ENCODE measurements at regions not wholly inside any gene's neighbourhood (a gene's known extent, or its start where the extent isn't known, plus 50 kb on each side); places are given as distances from the start of the nearest gene placed in this dataset.
A peak's percentile ranks its signal among the peaks of the same experiment; 100 is the strongest.

- in situ Hi-C loops (cut with HindIII; ENCODE audit: low pct_ligation_motif_present, low sequenced_read_pairs), result no loop called here
- no peaks in the 10 kb centered on the region for H3K27me3 ChIP-seq (replicated peaks)
- no peak for TF ChIP-seq CTCF (IDR thresholded peaks at IDR 0.05; ENCODE audit: low read depth, low read length, missing control alignments)
- H3K4me3 ChIP-seq (ENCODE audit: low read depth, low read length), result no peak overlapping the region
- peak; percentile 90 for DNase-seq
- H3K36me3 ChIP-seq (replicated peaks), result no peaks in the 10 kb centered on the region
- peak overlapping the region; percentile 53 for H3K27ac ChIP-seq
These were observed 79.5 kb upstream of the SVIL start for GRCh38 chr10:29714096-29714874.

GRCh38 chr10:29713450-29713849 lies 78.7 kb upstream of the SVIL start:
- H3K27ac ChIP-seq, result no peak overlapping the region

GRCh38 chr10:29712108-29712507 lies 77.3 kb upstream of the SVIL start:
- no peak for TF ChIP-seq CTCF (IDR thresholded peaks at IDR 0.05; ENCODE audit: low read depth, low read length, missing control alignments)
- H3K27me3 ChIP-seq (replicated peaks), result no peaks in the 10 kb centered on the region
- no peak overlapping the region for H3K27ac ChIP-seq
- no peak for DNase-seq
- no peaks in the 10 kb centered on the region for H3K36me3 ChIP-seq (replicated peaks)
- no peak overlapping the region for H3K4me3 ChIP-seq (ENCODE audit: low read depth, low read length)
- in situ Hi-C loops (cut with HindIII; ENCODE audit: low pct_ligation_motif_present, low sequenced_read_pairs), result no loop called here

More at GRCh38 chr10:29713450-29713849, 78.7 kb upstream of the SVIL start:
- in situ Hi-C loops (cut with HindIII; ENCODE audit: low pct_ligation_motif_present, low sequenced_read_pairs), result no loop called here
- DNase-seq, result no peak
- H3K27me3 ChIP-seq (replicated peaks), result no peaks in the 10 kb centered on the region
- no peak overlapping the region for H3K4me3 ChIP-seq (ENCODE audit: low read depth, low read length)
- no peak for TF ChIP-seq CTCF (IDR thresholded peaks at IDR 0.05; ENCODE audit: low read depth, low read length, missing control alignments)
- no peaks in the 10 kb centered on the region for H3K36me3 ChIP-seq (replicated peaks)

GRCh38 chr10:29710128-29710527 lies 75.4 kb upstream of the SVIL start:
- in situ Hi-C loops (cut with HindIII; ENCODE audit: low pct_ligation_motif_present, low sequenced_read_pairs), result no loop called here
- no peak overlapping the region for H3K4me3 ChIP-seq (ENCODE audit: low read depth, low read length)
- H3K27ac ChIP-seq, result no peak overlapping the region
- DNase-seq, result no peak
- H3K27me3 ChIP-seq (replicated peaks), result no peaks in the 10 kb centered on the region
- TF ChIP-seq CTCF (IDR thresholded peaks at IDR 0.05; ENCODE audit: low read depth, low read length, missing control alignments), result no peak
- no peaks in the 10 kb centered on the region for H3K36me3 ChIP-seq (replicated peaks)

- no peaks in the 10 kb centered on the region for H3K27me3 ChIP-seq (replicated peaks)
- no peak for TF ChIP-seq CTCF (IDR thresholded peaks at IDR 0.05; ENCODE audit: low read depth, low read length, missing control alignments)
- no peaks in the 10 kb centered on the region for H3K36me3 ChIP-seq (replicated peaks)
- no peak overlapping the region for H3K4me3 ChIP-seq (ENCODE audit: low read depth, low read length)
- no peak for DNase-seq
- in situ Hi-C loops (cut with HindIII; ENCODE audit: low pct_ligation_motif_present, low sequenced_read_pairs), result no loop called here
- H3K27ac ChIP-seq, result no peak overlapping the region
These were observed 74.8 kb upstream of the SVIL start for GRCh38 chr10:29709484-29710002.
